AG09319 (cell line): ENCODE measurements at regions not wholly inside any gene's neighbourhood (a gene's known extent, or its start where the extent isn't known, plus 50 kb on each side); places are given as distances from the start of the nearest gene placed in this dataset.

Source experiments
- DNase-seq: peaks from one replicate; pipeline ENCODE4 v3.0.0-alpha.2; 2010; ENCODE audit warnings: low read depth; ENCODE audit errors: extremely low read depth
- TF ChIP-seq, protein P1 (sequence below): IDR thresholded peaks from 2 replicates; pipeline ENCODE4 v1.5.1; 2011; ENCODE audit warnings: low read depth, mild to moderate bottlenecking, inconsistent platforms, low read length, moderate library complexity

DNA sequence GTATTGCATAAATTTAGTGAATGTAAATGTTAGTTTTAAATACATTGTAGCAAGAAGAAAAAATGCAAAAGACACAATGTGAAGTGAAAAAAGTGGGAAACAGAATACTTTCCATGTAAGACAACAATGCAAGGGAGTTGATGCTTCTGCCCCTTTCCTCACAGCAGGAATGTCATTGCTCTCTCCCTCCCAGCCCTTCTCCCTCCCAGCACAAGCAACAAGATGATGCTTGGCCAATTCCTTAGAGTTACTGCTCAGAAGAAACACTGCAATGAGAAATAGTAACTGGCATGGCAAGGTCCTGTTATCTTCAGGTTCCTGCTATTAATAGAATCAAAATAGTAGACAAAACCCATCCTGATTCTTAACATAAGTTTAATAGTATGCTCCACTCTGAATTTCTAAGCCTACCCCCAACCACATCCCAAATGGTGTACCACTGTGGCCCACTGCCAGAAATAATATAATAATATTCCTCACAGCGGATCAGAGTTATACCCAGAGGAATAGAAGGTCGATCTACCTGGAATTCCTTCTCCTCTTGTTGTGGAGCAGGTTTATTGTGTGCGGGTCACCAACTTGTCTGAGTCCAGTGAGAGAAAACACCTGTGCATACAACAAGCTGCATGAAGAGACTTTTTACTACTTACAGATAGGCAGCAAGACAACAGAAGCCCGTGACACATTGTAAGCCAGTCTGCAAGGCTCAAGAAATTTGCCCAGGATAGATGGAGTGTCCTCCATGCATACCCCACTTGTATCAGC lies 69.8 kb upstream of the SLC7A11 start:
- TF ChIP-seq, protein P1, sequence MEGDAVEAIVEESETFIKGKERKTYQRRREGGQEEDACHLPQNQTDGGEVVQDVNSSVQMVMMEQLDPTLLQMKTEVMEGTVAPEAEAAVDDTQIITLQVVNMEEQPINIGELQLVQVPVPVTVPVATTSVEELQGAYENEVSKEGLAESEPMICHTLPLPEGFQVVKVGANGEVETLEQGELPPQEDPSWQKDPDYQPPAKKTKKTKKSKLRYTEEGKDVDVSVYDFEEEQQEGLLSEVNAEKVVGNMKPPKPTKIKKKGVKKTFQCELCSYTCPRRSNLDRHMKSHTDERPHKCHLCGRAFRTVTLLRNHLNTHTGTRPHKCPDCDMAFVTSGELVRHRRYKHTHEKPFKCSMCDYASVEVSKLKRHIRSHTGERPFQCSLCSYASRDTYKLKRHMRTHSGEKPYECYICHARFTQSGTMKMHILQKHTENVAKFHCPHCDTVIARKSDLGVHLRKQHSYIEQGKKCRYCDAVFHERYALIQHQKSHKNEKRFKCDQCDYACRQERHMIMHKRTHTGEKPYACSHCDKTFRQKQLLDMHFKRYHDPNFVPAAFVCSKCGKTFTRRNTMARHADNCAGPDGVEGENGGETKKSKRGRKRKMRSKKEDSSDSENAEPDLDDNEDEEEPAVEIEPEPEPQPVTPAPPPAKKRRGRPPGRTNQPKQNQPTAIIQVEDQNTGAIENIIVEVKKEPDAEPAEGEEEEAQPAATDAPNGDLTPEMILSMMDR: no peak
- DNase-seq: no peak

DNA sequence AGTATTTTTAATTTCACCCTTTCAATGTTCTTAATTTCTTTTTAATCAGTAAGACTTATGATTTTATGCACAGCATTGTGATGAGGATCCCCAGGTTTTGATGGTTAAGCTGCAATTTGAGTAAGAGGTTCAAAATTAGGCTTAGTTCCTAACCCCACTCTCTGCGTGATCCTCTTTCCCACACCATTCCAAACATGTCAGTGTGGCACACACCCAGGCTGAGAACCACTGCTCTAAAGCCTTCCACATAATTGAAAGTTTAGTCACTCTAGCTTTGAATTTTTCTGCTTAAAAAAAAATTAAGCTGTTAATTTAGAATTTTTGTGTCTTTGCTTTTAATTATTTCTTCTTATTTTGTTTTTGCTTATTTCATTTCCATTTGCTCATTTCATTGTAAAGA lies 68.8 kb upstream of the SLC7A11 start:
- DNase-seq: peak; percentile 32

DNA sequence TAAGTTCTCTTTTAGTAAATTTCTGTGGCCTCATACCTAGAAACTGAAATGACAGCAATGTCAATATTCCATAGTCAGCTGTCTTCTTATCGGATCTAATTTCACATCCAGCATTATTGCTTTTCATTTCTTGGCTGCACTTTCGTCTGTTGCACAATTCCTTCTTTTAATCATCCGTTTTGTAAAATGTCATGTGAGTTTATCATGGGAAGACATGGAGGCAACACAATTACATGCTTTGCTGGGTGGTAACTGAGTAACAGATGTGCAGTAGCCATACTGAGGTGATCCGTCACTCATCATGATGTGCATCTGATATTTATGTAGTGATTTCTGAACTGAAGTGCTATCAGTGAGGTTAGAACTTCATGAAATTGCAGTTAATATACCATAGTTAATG lies 68.3 kb upstream of the SLC7A11 start:
- TF ChIP-seq, protein P1: no peak
- DNase-seq: peak; percentile 23

More for the DNA sequence above, 68.8 kb upstream of the SLC7A11 start:
- TF ChIP-seq, protein P1: no peak

DNA sequence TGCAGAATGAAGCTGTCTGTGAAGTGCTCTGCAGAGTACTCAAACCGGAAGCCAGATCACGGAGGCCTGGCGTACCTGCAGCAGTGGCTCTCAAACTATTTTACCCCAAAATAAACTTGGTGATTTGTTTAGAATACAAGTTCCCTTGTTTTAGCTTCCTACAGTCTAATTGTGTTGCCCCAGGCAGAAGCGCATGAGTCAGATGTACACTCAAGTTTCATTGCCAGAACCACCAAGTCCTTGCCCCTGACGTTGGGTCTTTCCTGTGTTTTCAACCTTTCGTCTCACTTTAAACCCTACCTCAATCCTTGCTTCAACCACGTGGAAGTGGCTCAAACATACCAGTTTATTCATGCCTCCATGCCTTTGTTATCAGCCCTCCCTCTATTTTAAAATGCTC lies 66.2 kb upstream of the SLC7A11 start:
- TF ChIP-seq, protein P1: no peak
- peak; percentile 35 for DNase-seq

DNA sequence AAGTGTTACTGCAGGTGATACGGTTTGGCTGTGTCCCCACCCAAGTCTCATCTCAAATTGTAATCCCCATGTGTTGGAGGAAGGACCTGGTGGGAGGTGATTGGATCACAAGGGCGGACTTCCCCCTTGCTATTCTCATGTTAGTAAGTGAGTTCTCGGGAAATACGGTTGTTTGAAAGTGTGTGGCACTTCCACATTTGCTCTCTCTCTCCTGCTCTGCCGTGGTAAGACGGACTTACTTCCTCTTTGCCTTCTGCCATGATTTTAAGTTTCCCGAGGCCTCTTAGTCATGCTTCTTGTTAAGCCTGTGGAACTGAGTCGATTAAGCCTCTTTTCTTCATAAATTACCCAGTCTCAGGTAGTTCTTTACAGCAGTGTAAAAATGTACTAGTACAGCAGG lies 65.2 kb upstream of the SLC7A11 start:
- DNase-seq: no peak
- TF ChIP-seq, protein P1: no peak

DNA sequence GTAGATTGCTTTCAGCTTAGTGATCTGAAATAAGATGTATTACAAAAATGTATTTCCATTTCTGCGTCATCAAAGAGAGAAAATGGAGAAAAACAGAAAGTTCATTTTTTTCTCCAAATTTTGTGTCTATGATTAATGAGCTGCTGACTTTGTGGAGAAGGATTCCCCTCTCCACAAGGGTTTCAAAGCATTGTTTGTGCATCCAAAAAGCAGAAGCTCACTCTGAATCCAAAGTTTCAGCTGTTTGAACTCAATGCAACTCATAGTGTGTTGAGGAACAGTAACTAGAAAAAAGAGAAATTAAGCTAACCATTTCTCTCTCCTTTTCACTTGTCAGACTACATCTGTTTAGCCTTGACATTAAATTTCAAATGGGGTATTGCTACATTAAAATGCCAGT lies 62.9 kb upstream of the SLC7A11 start:
- TF ChIP-seq, protein P1: no peak
- DNase-seq: no peak

DNA sequence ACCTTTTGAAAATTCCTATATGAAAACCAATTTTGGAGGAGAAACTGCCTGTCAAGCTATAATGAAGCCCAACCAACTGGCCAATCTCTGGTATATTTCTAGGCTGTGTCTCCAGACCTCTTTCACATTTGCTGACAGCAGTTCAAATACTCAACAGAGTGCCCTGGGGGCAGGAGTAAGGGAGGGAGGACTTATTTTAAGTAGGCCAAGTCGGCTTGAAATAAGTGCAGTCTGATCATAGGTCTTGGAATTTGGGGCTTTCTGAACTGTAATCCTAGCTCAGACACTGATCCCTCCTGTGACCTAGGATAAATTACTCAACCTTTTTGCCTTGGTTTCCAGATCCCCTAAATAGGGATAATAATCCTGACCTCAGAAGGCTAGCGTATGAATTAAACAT lies 59.4 kb upstream of the SLC7A11 start:
- DNase-seq: peak; percentile 8
- TF ChIP-seq, protein P1: no peak
